Upper lobe of left lung (tissue), 6 donors: ENCODE measurements at regions not wholly inside any gene's neighbourhood (a gene's known extent, or its start where the extent isn't known, plus 50 kb on each side); places are given as distances from the start of the nearest gene placed in this dataset.

Source experiments
- ATAC-seq, 2 donors: fragments of 200-7000 bp; cut with Tn5 transposase; one replicate each; pipeline ENCODE4 v1.9.1; 2022; ENCODE audit warnings: mild to moderate bottlenecking in 2 of 2, moderate library complexity in 2 of 2; ENCODE audit not compliant: low FRiP score in 2 of 2
- DNase-seq, 2 donors: peaks; one replicate each; pipeline ENCODE4 v3.0.0-alpha.2; 2019 to 2020
- H3K27ac ChIP-seq, 4 donors: fragments of 200-600 bp; sonication (generic); one replicate each; pipeline ENCODE4 v1.5.1; 2016 to 2019
- H3K27me3 ChIP-seq, 4 donors: fragments of 200-600 bp; sonication (generic); one replicate each; pipeline ENCODE4 v1.5.1; 2017 to 2019
- H3K36me3 ChIP-seq, 4 donors: fragments of 200-600 bp; sonication (generic); one replicate each; pipeline ENCODE4 v1.5.1; 2016 to 2019
- H3K4me1 ChIP-seq, 4 donors: fragments of 200-600 bp; sonication (generic); one replicate each; pipeline ENCODE4 v1.5.1; 2018 to 2019
- H3K4me3 ChIP-seq, 4 donors: fragments of 200-600 bp; sonication (generic); one replicate each; pipeline ENCODE4 v1.5.1; 2017 to 2019; ENCODE audit warnings: mild to moderate bottlenecking in 2 of 4, moderate library complexity in 1 of 4
- H3K9me3 ChIP-seq, 4 donors: fragments of 200-600 bp; sonication (generic); one replicate each; pipeline ENCODE4 v1.5.1; 2018 to 2019
- CTCF ChIP-seq, 6 experiments: fragments of 450-650 bp in 4 of 6; fragments of 200-600 bp in 2 of 6; sonication (generic) in 2 of 6; IDR thresholded peaks; one replicate each; pipeline ENCODE4 v1.5.1; 2016 to 2019; ENCODE audit warnings: antibody characterized with exemption in 6 of 6
- EP300 ChIP-seq, 4 donors: sonication (generic); formaldehyde crosslinking; IDR thresholded peaks; one replicate each; pipeline ENCODE4 v1.5.1; 2017; ENCODE audit warnings: antibody characterized with exemption in 4 of 4, control low read depth in 2 of 4
- POLR2A ChIP-seq, 4 donors: fragments of 450-650 bp; IDR thresholded peaks; one replicate each; pipeline ENCODE4 v1.5.1; 2016 to 2017; ENCODE audit warnings: antibody characterized with exemption in 4 of 4, mild to moderate bottlenecking in 2 of 4
- POLR2AphosphoS5 ChIP-seq, 2 donors: sonication (generic); formaldehyde crosslinking; IDR thresholded peaks; one replicate each; pipeline ENCODE4 v1.5.1; 2017; ENCODE audit warnings: antibody characterized with exemption in 2 of 2
- WGBS, 2 donors: methylation state at CpG; one replicate each; pipeline ENCODE4 v1.1.5; 2017 to 2018; 5-methylcytosine and 5-hydroxymethylcytosine counted together
- donor health status: DM: no; HTN: no; CAD: no; lungs with moderate emphysema.
- donor health status: DM: no; HTN: yes; CAD: no; lungs with severe emphysema.

- ATAC-seq (no peak), DNase-seq (no peak)
- Histone ChIP-seq H3K27me3 (no peaks in the 10 kb centered on the region), H3K4me3 (no peak overlapping the region), H3K4me1 (no peaks in the 10 kb centered on the region), H3K27ac (no peak overlapping the region), H3K9me3 (no peaks in the 10 kb centered on the region), H3K36me3 (no peaks in the 10 kb centered on the region)
- no peak for TF ChIP-seq EP300 (IDR thresholded peaks at IDR 0.05)
- TF ChIP-seq CTCF (IDR thresholded peaks at IDR 0.05) = no peak
- no peak for TF ChIP-seq POLR2A (IDR thresholded peaks at IDR 0.05)
- TF ChIP-seq POLR2AphosphoS5 (IDR thresholded peaks at IDR 0.05) = no peak
- WGBS, 2 donors = 97 to 100% methylated on average over 1 of the region's 1 CpG
Measured at GRCh38 chr4:66225539-66225938, 555.2 kb upstream of the EPHA5 start.

DNA sequence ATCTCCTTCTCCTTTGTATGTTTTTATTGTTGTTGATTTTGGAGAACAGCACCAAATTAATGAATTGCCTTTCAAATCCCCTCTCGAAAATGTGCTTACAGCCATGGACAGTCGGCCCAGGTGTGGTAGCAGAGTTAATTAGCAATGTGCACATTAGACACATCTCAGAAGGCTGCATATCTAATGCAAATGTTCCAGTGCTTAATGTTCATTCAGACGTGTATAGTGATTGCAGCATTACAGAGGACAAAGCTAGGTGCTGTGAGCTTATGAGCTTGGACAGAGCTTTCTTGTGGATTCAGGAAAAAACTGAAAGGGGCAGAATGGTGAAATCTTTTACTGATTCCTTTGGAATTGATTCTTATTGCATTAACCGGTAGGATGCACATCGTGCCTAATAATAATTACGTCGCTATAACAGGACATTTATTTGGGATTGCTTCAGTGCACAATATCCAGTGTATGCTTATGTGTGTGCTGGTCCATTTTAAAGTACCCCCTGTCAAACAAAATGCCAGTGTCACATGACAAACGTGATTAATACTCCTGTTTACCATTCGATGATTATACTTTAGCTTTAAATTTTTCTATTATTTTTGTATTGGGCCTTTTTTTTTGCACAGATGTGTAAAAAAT lies 552.9 kb upstream of the EPHA5 start:
- no peaks in the 10 kb centered on the region for H3K36me3 ChIP-seq
- 77 to 79% methylated on average over 9 of the region's 9 CpGs for WGBS, 2 donors
- ATAC-seq = no peak
- no peaks in the 10 kb centered on the region for H3K9me3 ChIP-seq
- no peaks in the 10 kb centered on the region for H3K27me3 ChIP-seq
- no peaks in the 10 kb centered on the region for H3K4me1 ChIP-seq
- no peak for DNase-seq
- H3K27ac ChIP-seq = no peak overlapping the region
- no peak overlapping the region for H3K4me3 ChIP-seq
- TF ChIP-seq POLR2AphosphoS5 (IDR thresholded peaks at IDR 0.05) (no peak), EP300 (IDR thresholded peaks at IDR 0.05) (no peak), POLR2A (IDR thresholded peaks at IDR 0.05) (no peak)

- H3K27ac ChIP-seq = no peak overlapping the region
- H3K9me3 ChIP-seq = no peaks in the 10 kb centered on the region
- H3K36me3 ChIP-seq = no peaks in the 10 kb centered on the region
- TF ChIP-seq CTCF (IDR thresholded peaks at IDR 0.05) = no peak
- TF ChIP-seq EP300 (IDR thresholded peaks at IDR 0.05) = no peak
- TF ChIP-seq POLR2A (IDR thresholded peaks at IDR 0.05) = no peak
- no peak for TF ChIP-seq POLR2AphosphoS5 (IDR thresholded peaks at IDR 0.05)
- DNase-seq = no peak
- WGBS, 2 donors = 71 to 78% methylated on average over 2 of the region's 2 CpGs
- no peaks in the 10 kb centered on the region for H3K27me3 ChIP-seq
- no peak for ATAC-seq
- no peaks in the 10 kb centered on the region for H3K4me1 ChIP-seq
- no peak overlapping the region for H3K4me3 ChIP-seq
Measured at GRCh38 chr4:66219401-66219800, 549.1 kb upstream of the EPHA5 start.

DNA sequence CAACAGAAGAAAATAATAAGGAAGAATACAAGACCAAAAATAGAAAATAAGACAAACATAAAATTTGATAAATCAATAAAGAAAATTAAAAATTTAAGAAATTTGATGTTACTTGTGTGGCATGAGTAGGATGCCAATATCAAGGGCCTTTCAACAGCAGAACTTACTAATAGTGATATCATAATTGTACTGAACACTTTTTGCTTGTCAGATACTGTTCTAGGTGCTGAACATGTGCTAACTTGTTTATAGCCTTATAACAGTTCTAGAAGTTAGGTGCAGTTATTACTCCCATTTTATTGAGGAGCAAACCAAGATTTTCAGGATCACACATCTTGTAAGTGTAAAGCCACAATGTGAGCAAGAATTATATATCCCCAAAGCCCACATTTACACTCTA lies 546.0 kb upstream of the EPHA5 start:
- DNase-seq (no peak), ATAC-seq (no peak)
- H3K4me3 ChIP-seq = no peak overlapping the region
- H3K9me3 ChIP-seq = no peaks in the 10 kb centered on the region
- no peaks in the 10 kb centered on the region for H3K27me3 ChIP-seq
- no peaks in the 10 kb centered on the region for H3K36me3 ChIP-seq
- no peaks in the 10 kb centered on the region for H3K4me1 ChIP-seq
- no peak overlapping the region for H3K27ac ChIP-seq
- no peak for TF ChIP-seq EP300 (IDR thresholded peaks at IDR 0.05)
- no peak for TF ChIP-seq POLR2AphosphoS5 (IDR thresholded peaks at IDR 0.05)
- no peak for TF ChIP-seq POLR2A (IDR thresholded peaks at IDR 0.05)
- no peak for TF ChIP-seq CTCF (IDR thresholded peaks at IDR 0.05)

DNA sequence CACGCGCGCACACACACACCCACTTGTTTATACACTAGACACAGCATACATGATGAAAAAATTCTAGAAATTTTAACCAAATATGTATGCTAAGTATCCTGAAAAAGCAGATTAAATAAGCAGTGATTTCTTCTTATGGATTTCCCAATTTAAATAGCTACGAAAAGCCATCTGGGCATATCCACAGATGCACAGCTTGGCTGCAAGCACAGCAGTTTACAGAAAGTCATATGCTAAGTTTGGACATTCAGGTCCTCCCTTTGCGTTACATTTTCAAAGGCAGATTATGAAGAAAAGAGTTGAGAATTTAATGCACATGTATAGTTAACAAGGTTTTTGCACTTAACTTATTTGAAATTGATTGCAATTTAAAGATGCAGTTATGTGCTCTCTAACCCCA lies 542.2 kb upstream of the EPHA5 start:
- no peaks in the 10 kb centered on the region for H3K36me3 ChIP-seq
- no peaks in the 10 kb centered on the region for H3K4me1 ChIP-seq
- no peak overlapping the region for H3K27ac ChIP-seq
- no peak overlapping the region for H3K4me3 ChIP-seq
- H3K9me3 ChIP-seq = peaks cover 0 to 6% (median 0%) of the 10 kb centered on the region in 4 donors
- ATAC-seq (no peak), DNase-seq (no peak)
- no peaks in the 10 kb centered on the region for H3K27me3 ChIP-seq
- 89 to 90% methylated on average over 5 of the region's 5 CpGs for WGBS, 2 donors
- no peak for TF ChIP-seq CTCF (IDR thresholded peaks at IDR 0.05)
- TF ChIP-seq POLR2A (IDR thresholded peaks at IDR 0.05) = no peak
- no peak for TF ChIP-seq EP300 (IDR thresholded peaks at IDR 0.05)
- TF ChIP-seq POLR2AphosphoS5 (IDR thresholded peaks at IDR 0.05) = no peak
